ENCODE measurements at regions not wholly inside any gene's neighbourhood (a gene's known extent, or its start where the extent isn't known, plus 50 kb on each side); places are given as distances from the start of the nearest gene placed in this dataset.
A peak's percentile ranks its signal among the peaks of the same experiment; 100 is the strongest.
"Not testable (repeated sequence)": the region's sequence is repeated elsewhere in the genome, so short reads cannot be mapped to it uniquely, and the experiment has no call there.

GRCh38 chr20:23294671-23295070, 55.9 kb upstream of the NXT1 start:
- DNase-seq (ENCODE audit: low spot score in 2 of 2) = peak in 1 of 2 donors; percentile 77
- H3K4me3 ChIP-seq (ENCODE audit: low read depth, poor library complexity, severe bottlenecking) = no peak overlapping the region
- TF ChIP-seq POLR2A (IDR thresholded peaks at IDR 0.05) (no peak), CTCF (IDR thresholded peaks at IDR 0.05) (no peak)
- intact Hi-C loops (cut with DNase I; ENCODE audit: low total_unique reads) = no loop called here
- 94 to 96% methylated on average over 10 of the region's 10 CpGs for WGBS, 2 donors

GRCh38 chr20:23294166-23294565, 56.4 kb upstream of the NXT1 start:
- WGBS, 2 donors = 77 to 87% methylated on average over 6 of the region's 6 CpGs
- peak in 1 of 2 donors; percentile 82 for DNase-seq (ENCODE audit: low spot score in 2 of 2)
- TF ChIP-seq POLR2A (IDR thresholded peaks at IDR 0.05) (no peak), CTCF (IDR thresholded peaks at IDR 0.05) (no peak)
- intact Hi-C loops (cut with DNase I; ENCODE audit: low total_unique reads) = no loop called here
- no peak overlapping the region for H3K4me3 ChIP-seq (ENCODE audit: low read depth, poor library complexity, severe bottlenecking)

- peak; percentile 67 to 78 for DNase-seq (ENCODE audit: low spot score in 2 of 2)
- intact Hi-C loops (cut with DNase I; ENCODE audit: low total_unique reads) = no loop called here
- no peak overlapping the region for H3K4me3 ChIP-seq (ENCODE audit: low read depth, poor library complexity, severe bottlenecking)
- 51 to 67% methylated on average over 6 of the region's 6 CpGs for WGBS, 2 donors
- TF ChIP-seq CTCF (IDR thresholded peaks at IDR 0.05) = no peak
- no peak for TF ChIP-seq POLR2A (IDR thresholded peaks at IDR 0.05)
Measured at GRCh38 chr20:23293689-23294088, 56.9 kb upstream of the NXT1 start.

- WGBS, 2 donors = 83 to 91% methylated on average over 5 of the region's 5 CpGs
- intact Hi-C loops (cut with DNase I; ENCODE audit: low total_unique reads); H3K4me3 ChIP-seq (ENCODE audit: low read depth, poor library complexity, severe bottlenecking): not testable (repeated sequence)
- peak in 1 of 2 donors; percentile 70 for DNase-seq (ENCODE audit: low spot score in 2 of 2)
Measured at GRCh38 chr20:23292311-23292710, 58.3 kb upstream of the NXT1 start.

- no peak for TF ChIP-seq POLR2A (IDR thresholded peaks at IDR 0.05)
- TF ChIP-seq CTCF (IDR thresholded peaks at IDR 0.05) = no peak
- intact Hi-C loops (cut with DNase I; ENCODE audit: low total_unique reads) = no loop called here
- 83% methylated on average over 14 of the region's 14 CpGs for WGBS, 2 donors
- peak in 1 of 2 donors; percentile 61 for DNase-seq (ENCODE audit: low spot score in 2 of 2)
- H3K4me3 ChIP-seq (ENCODE audit: low read depth, poor library complexity, severe bottlenecking) = no peak overlapping the region
Measured at GRCh38 chr20:23291575-23292240, 58.9 kb upstream of the NXT1 start.

GRCh38 chr20:23290761-23291574, 59.6 kb upstream of the NXT1 start:
- no peak overlapping the region for H3K4me3 ChIP-seq (ENCODE audit: low read depth, poor library complexity, severe bottlenecking)
- DNase-seq (ENCODE audit: low spot score in 2 of 2) = peak in 1 of 2 donors; percentile 74
- TF ChIP-seq POLR2A (IDR thresholded peaks at IDR 0.05) = no peak
- peak in 1 of 3 donors; percentile 28 for TF ChIP-seq CTCF (IDR thresholded peaks at IDR 0.05)
- WGBS, 2 donors = 85 to 87% methylated on average over 11 of the region's 11 CpGs
- intact Hi-C loops (cut with DNase I; ENCODE audit: low total_unique reads) = no loop called here
